ENCODE measurements at regions not wholly inside any gene's neighbourhood (a gene's known extent, or its start where the extent isn't known, plus 50 kb on each side); places are given as distances from the start of the nearest gene placed in this dataset.

- no peak for DNase-seq
- Mint-ChIP-seq H3K4me1 (ENCODE audit: low read depth) (no peaks in the 10 kb centered on the region), H3K27me3 (ENCODE audit: insufficient read depth) (no peaks in the 10 kb centered on the region), H3K27ac (no peak overlapping the region), H3K9me3 (peaks cover 23% of the 10 kb centered on the region), H3K36me3 (ENCODE audit: low read depth) (no peaks in the 10 kb centered on the region), H3K4me3 (no peak overlapping the region)
- no peak for TF ChIP-seq CTCF (IDR thresholded peaks at IDR 0.05)
Measured at GRCh38 chr4:159723341-159724048, 620.6 kb downstream of the RAPGEF2 start.

DNA sequence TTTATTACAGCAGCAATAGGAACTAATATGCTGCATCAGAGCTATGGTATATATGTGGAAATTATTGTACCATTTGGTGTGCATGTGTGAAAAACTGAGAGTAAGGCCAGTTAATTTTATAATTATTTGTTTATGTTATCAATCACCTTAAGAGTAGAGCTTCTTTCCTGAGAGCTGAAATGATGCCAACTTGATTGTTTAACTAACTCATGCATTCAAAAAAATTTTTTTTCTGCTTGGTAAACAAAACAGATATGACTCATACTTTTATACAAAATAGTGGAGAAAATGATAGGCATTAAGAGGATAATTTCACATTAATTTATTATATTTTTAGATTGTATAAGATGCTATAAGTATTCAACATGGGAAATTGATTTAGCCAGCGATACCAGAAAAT is 622.7 kb downstream of the RAPGEF2 start:
- Mint-ChIP-seq H3K27ac (no peak overlapping the region), H3K4me3 (no peak overlapping the region), H3K9me3 (peaks cover 22% of the 10 kb centered on the region), H3K27me3 (ENCODE audit: insufficient read depth) (no peaks in the 10 kb centered on the region), H3K4me1 (ENCODE audit: low read depth) (no peaks in the 10 kb centered on the region), H3K36me3 (ENCODE audit: low read depth) (no peaks in the 10 kb centered on the region)
- no peak for TF ChIP-seq CTCF (IDR thresholded peaks at IDR 0.05)
- no peak for DNase-seq

DNA sequence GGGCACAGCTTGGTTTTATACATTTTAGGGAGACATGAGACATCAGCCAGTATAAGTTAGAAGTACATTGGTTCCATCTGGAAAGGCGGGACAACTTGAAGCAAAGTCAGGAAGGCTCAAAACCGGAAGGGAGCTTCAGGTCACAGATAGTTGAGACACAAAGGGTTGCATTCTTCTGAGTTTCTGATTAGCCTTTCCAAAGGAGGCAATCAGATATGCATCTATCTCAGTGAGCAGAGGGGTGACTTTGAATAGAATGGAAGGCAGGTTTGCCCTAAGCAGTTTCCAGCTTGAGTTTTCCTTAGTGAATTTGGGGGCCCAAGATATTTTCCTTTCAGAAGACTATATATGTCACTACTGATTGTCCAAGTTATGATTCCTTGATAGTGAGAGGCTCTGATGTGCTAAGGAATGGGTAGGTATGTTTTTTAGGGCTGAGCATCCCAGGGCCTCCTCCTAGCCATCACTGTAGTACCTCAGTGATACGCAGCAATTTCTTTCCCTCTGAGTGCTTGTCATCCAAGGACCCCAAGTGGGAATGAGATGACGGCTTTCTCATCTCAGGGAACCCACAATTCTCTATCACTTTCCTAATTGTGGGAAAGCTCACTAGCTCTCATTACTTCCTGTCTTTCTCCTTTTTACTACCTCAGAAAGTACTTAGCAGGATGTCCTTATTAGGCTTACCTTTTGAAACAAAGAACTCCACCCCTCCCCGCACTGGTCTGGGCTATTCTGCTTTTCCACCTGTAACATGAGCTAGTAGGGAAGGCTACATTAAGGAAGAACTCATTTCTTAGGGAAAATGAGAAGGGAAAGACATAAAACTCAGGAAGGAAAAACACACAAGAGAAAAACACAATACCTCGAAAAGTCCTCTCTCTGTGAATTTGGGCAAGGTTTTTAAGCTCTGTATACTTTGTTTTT is 632.7 kb downstream of the RAPGEF2 start:
- no peaks in the 10 kb centered on the region for H3K4me1 Mint-ChIP-seq (ENCODE audit: low read depth)
- H3K36me3 Mint-ChIP-seq (ENCODE audit: low read depth): no peaks in the 10 kb centered on the region; the same call in 1 of the 2 replicates
- no peak for TF ChIP-seq CTCF (IDR thresholded peaks at IDR 0.05)

GRCh38 chr4:159736411-159736810 is 633.5 kb downstream of the RAPGEF2 start:
- H3K4me3 Mint-ChIP-seq: no peak overlapping the region
- no peaks in the 10 kb centered on the region; the same call in 1 of the 2 replicates for H3K36me3 Mint-ChIP-seq (ENCODE audit: low read depth)
- no peak for TF ChIP-seq CTCF (IDR thresholded peaks at IDR 0.05)
- no peaks in the 10 kb centered on the region for H3K4me1 Mint-ChIP-seq (ENCODE audit: low read depth)
- no peaks in the 10 kb centered on the region for H3K27me3 Mint-ChIP-seq (ENCODE audit: insufficient read depth)
- H3K27ac Mint-ChIP-seq: no peak overlapping the region
- H3K9me3 Mint-ChIP-seq: peaks cover 32% of the 10 kb centered on the region
- no peak for DNase-seq

More for the DNA sequence above, 632.7 kb downstream of the RAPGEF2 start:
- Mint-ChIP-seq H3K9me3 (peaks cover 26% of the 10 kb centered on the region), H3K27ac (no peak overlapping the region), H3K4me3 (no peak overlapping the region), H3K27me3 (ENCODE audit: insufficient read depth) (no peaks in the 10 kb centered on the region)
- no peak for DNase-seq

GRCh38 chr4:159743971-159744370 is 641.1 kb downstream of the RAPGEF2 start:
- no peak for TF ChIP-seq CTCF (IDR thresholded peaks at IDR 0.05)
- DNase-seq: no peak
- Mint-ChIP-seq H3K9me3 (peaks cover 48% of the 10 kb centered on the region), H3K4me1 (ENCODE audit: low read depth) (no peaks in the 10 kb centered on the region), H3K27me3 (ENCODE audit: insufficient read depth) (no peaks in the 10 kb centered on the region; the same call in 1 of the 2 replicates), H3K4me3 (no peak overlapping the region), H3K36me3 (ENCODE audit: low read depth) (no peaks in the 10 kb centered on the region), H3K27ac (no peak overlapping the region)
